NCI-H2029 treated with DMSO at 0.1 percent for 48 hours (cell line): ENCODE measurements at regions not wholly inside any gene's neighbourhood (a gene's known extent, or its start where the extent isn't known, plus 50 kb on each side); places are given as distances from the start of the nearest gene placed in this dataset.

Experiments used
- DNase-seq: peaks from one replicate; lab custom pipeline; 2025; lab: John Stamatoyannopoulos, UW

GRCh38 chr13:53144826-53145225, 116.2 kb downstream of the OLFM4 start:
- DNase-seq = no peak

- no peak for DNase-seq
These were observed 122.0 kb downstream of the OLFM4 start for GRCh38 chr13:53150568-53150967.

GRCh38 chr13:53151336-53152056, 122.9 kb downstream of the OLFM4 start:
- DNase-seq = peak; percentile 33

DNA sequence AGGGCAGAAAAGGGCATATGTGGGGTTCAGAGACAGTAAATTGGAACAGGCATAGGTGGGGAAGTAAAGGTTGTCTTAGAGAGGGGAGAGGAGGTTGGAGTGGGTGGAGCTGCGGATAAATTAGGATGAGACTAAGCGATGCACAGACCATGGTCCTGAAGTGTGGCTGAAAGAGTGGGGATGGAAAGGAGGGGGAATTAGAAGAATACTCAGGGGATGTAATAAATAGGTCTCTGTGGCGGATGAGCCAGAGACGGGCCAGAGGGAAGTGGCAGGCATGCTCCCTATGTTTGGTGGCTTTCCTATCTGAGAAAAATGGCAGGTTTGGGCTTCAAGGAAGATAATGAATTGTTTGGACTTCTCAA, 123.4 kb downstream of the OLFM4 start:
- no peak for DNase-seq

- DNase-seq = no peak
These were observed 129.6 kb downstream of the OLFM4 start for GRCh38 chr13:53158201-53158600.

DNA sequence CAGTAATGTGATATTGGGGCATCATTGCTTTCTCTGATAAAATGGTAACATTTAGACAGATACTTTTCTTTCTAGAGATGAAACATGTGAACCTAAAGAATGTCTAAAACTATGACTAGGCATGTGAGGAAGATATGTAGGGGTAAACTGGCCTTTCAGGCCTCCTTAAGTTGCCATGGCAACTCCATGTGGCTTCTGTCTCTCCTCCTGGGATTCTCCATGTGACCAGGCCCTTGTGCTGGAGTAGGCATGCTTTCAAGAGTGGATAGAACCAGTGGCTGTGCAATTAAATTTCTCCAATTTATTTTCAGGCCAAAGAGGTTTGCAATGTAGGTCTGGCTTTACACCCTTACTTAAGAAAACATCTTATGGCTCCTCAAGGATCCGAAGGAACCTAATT, 130.8 kb downstream of the OLFM4 start:
- DNase-seq = no peak

- DNase-seq = no peak
These were observed 131.6 kb downstream of the OLFM4 start for GRCh38 chr13:53160211-53160610.

- no peak for DNase-seq
These were observed 132.6 kb downstream of the OLFM4 start for GRCh38 chr13:53161251-53161650.

DNA sequence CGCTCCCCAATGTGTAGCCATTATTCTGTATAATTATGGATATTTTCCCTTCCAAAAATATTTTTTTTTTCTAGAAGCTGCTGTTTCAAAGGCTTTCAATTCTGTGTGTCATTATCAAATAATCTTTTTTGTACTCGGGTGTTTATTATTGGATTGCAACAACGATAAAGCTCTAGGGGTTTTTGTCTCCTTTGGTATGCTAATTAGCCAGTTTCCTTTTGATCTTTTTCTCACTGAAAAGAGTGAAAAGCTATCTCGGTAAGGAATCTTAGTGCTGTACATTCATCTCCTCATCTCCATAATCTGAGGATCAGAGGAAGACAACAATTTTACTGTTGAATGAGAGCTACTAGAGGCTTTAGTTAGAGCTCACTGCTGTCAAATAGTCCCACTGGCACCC, 136.6 kb downstream of the OLFM4 start:
- DNase-seq = no peak

DNA sequence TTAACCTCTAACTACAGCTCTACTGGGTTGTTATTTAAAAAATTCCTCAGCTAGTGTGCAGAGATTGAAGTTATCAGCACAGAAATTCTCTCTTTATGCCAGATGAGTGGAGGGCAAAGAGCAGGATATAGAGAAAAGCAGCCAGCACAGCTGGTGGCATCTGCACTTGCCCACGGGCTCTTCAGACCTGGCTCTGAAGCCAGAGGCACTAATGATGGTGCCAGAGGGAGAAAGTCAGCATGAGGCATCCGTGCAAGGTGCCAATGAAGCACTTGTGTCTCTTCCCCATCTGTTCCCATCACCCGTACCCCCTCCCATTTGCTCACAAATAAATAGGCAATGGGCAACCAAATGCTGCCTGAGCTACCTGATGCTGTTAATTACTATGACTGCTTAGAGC, 138.9 kb downstream of the OLFM4 start:
- DNase-seq = no peak

DNA sequence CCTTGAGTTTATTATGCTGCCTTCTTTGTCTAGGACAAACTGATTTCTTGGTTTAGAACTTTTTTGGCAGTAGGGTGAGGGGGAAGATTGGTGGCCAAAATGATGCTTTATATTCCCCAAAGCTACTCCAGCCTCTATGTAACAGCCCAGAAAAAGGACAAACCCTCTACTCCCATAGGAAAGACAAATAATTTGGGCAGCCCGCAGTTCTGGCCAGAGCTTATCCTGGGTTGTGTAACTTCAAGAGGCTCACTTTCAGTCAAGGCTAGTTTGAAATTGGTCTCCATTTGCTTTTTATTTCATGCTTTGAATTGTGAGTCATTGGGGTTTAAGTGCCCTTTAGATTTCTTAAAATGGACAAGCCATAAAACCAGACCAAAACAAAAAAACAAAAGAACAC, 142.3 kb downstream of the OLFM4 start:
- DNase-seq = no peak

GRCh38 chr13:53174545-53174944, 145.9 kb downstream of the OLFM4 start:
- DNase-seq = no peak

DNA sequence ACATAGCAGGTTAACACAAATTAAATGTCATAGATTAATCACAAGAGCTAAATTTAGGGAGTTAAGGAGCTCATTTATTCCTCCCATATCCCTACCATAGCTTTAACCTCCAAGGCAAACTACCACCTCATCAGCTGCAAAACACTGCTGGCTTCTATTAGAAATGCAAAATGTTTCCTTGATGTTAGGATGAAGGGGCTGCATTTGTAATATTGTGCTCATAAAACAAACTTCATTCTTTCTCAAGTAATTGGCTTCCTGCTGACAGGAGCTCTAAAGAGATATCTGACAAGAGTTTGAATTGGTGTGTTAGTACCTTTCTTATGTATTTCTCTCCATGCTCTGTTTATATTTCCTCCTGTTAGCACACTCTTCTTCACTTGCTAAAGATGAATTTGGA, 152.1 kb downstream of the OLFM4 start:
- no peak for DNase-seq

- DNase-seq = no peak
These were observed 154.1 kb downstream of the OLFM4 start for GRCh38 chr13:53182724-53183123.

GRCh38 chr13:53188120-53188519, 159.5 kb downstream of the OLFM4 start:
- no peak for DNase-seq

- no peak for DNase-seq
These were observed 160.5 kb downstream of the OLFM4 start for GRCh38 chr13:53189162-53189561.

DNA sequence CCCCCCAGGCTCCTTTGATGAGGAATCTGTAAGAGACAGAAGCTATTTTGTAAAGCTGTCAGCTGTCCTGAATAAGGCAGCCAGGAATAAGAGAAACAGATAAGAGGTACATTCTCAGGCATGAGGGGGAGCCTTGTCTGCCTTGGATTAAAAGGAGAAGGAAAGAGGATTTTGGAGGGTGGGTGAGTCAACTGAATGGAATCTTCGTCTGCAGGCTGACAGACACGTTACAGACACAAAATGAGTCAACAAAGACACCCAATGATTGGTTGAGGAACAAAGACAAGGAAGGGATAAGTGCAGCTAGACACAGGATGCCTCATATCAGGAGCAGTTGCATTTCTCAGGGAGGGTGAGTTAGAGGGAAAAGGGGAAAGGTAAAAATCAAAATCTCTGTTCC, 162.5 kb downstream of the OLFM4 start:
- no peak for DNase-seq

DNA sequence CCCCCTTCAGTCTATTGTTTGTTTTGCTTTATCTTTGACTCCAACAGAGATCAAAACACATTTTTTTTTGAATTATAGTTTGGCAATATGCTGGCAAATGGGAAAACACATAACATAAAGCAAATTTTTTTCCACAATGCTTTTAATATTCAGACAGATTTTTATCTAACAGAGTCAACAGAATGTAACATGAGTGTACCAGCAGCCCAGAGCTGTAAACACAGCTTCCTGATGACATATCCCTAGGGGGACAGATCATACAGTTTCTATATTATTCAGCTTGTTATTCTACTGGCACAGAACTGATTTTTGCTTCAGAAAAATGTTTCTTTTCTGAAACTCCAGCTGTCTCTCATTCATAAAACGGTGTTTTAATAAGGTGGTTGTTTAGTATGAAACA, 168.8 kb downstream of the OLFM4 start:
- no peak for DNase-seq

DNA sequence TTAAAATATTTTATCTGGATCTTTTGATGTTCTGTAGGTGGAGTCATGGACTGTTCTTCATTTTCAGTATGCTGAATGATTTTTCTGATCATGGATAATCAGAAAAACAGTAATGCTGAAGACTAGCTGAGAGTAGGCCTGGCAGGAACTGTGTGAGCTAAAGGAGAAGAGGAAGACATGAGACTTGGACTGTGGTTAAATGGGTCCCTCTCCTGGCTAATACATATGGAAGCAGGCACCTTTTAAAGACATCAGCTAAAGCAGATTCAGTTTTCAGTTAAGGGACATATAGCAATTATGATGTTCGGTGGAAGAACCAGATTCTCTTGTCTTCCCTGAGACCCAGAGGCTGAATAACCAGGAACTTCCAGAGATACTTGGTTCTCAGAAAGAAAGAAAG, 169.4 kb downstream of the OLFM4 start:
- DNase-seq = no peak

DNA sequence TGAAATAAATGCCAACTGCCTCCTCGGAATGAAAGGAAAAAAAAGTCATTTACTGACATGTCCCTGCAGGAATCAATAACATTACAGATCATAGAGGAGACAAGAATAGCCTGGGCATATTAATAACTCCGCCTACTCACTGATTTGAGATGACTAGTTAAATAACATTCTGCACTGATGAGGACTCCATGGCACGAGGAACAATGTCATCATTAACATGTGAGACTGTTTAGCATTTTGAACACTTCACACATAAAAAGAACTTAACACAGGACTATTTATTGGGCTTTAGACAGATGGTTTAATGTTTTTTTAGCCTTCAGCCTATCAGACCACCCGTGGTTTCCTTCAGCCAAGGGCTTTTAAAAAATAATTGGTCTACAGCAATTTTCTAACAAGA, 170.1 kb downstream of the OLFM4 start:
- DNase-seq = no peak

- no peak for DNase-seq
These were observed 171.5 kb downstream of the OLFM4 start for GRCh38 chr13:53200075-53200474.

DNA sequence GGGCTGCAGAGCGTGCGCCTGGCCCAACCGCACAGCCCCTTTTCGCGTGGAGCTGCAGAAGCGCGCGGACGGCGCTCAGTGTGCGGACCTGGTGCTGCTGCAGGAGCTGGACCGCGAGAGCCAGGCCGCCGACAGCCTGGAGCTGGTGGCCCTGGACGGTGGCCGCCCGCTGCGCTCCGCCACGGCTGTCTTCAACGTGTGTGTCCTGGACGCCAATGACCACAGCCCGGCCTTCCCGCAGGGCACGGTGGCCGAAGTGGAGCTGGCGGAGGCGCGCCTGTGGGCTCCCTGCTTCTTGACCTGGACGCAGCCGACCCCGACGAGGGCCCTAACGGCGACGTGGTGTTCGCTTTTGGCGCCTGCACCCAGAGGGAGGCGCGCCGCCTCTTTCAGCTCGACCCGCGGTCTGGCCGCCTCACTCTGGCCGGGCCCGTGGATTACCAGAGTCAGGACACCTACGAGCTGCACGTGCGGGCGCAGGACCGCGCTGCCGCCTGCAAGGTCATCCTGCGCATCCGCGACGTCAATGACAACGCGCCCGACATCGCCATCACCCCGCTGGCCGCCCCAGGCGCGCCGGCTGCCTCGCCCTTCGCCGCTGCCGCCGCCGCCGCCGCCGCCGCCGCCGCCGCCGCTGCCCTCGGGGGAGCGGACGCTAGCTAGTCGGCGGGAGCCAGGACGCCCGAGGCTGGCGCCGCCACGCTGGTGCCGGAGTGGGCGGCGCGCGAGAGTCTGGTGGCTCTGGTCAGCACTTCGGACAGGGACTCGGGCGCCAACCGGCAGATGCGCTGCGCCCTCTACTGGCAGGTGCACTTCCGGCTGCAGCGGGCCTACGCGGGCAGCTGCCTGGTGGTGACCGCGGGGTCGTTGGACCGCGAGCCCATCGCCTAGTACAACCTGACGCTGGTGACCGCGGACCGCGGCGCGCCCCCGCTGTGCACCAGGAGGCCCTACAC, 172.2 kb downstream of the OLFM4 start:
- no peak for DNase-seq

- peak; percentile 2 for DNase-seq
These were observed 173.0 kb downstream of the OLFM4 start for GRCh38 chr13:53201454-53202225.
